ENCODE measurements at regions not wholly inside any gene's neighbourhood (a gene's known extent, or its start where the extent isn't known, plus 50 kb on each side); places are given as distances from the start of the nearest gene placed in this dataset.

- no peak for TF ChIP-seq CTCF (IDR thresholded peaks at IDR 0.05; ENCODE audit: insufficient read depth, low read depth, low read length)
- Histone ChIP-seq H3K27me3 (ENCODE audit: control insufficient read depth, insufficient read depth, low read length) (no peaks in the 10 kb centered on the region), H3K4me3 (ENCODE audit: low read depth, low read length) (no peak overlapping the region), H3K36me3 (ENCODE audit: control insufficient read depth, insufficient read depth, low read length) (no peaks in the 10 kb centered on the region)
- POLR2A ChIA-PET = no interaction called here
- DNase-seq (ENCODE audit: low read depth) = no peak
- CTCF ChIA-PET = interaction anchor here (2.0 kb wide), 1 partner anchor 29 kb away, joined by 4 read pairs; no protein-coding TSS in a partner anchor
Observed at GRCh38 chr21:41651406-41651805, 115.4 kb downstream of the RIPK4 start.

GRCh38 chr21:41650526-41651145 lies 116.2 kb downstream of the RIPK4 start:
- no peaks in the 10 kb centered on the region for H3K36me3 ChIP-seq (ENCODE audit: control insufficient read depth, insufficient read depth, low read length)
- ChIA-PET CTCF (interaction anchor here (2.0 kb wide), 1 partner anchor 30 kb away, joined by 4 read pairs; no protein-coding TSS in a partner anchor), POLR2A (no interaction called here)
- H3K4me3 ChIP-seq (ENCODE audit: low read depth, low read length) = no peak overlapping the region
- TF ChIP-seq CTCF (IDR thresholded peaks at IDR 0.05; ENCODE audit: insufficient read depth, low read depth, low read length) = no peak
- H3K27me3 ChIP-seq (ENCODE audit: control insufficient read depth, insufficient read depth, low read length) = no peaks in the 10 kb centered on the region
- DNase-seq (ENCODE audit: low read depth) = no peak

- no peak for DNase-seq (ENCODE audit: low read depth)
- TF ChIP-seq CTCF (IDR thresholded peaks at IDR 0.05; ENCODE audit: insufficient read depth, low read depth, low read length) = no peak
- POLR2A ChIA-PET = interaction anchor here (0.6 kb wide), 1 partner anchor 566 kb away, joined by 3 read pairs; no protein-coding TSS in a partner anchor
- H3K36me3 ChIP-seq (ENCODE audit: control insufficient read depth, insufficient read depth, low read length) = no peaks in the 10 kb centered on the region
- CTCF ChIA-PET = interaction anchor here (0.6 to 0.7 kb wide), 2 partner anchors 36 to 137 kb away, joined by 3 read pairs; no protein-coding TSS in a partner anchor
- no peak overlapping the region for H3K4me3 ChIP-seq (ENCODE audit: low read depth, low read length)
- H3K27me3 ChIP-seq (ENCODE audit: control insufficient read depth, insufficient read depth, low read length) = no peaks in the 10 kb centered on the region
Observed at GRCh38 chr21:41648591-41649031, 118.2 kb downstream of the RIPK4 start.

GRCh38 chr21:41647806-41648561 lies 118.9 kb downstream of the RIPK4 start:
- H3K4me3 ChIP-seq (ENCODE audit: low read depth, low read length) = no peak overlapping the region
- H3K27me3 ChIP-seq (ENCODE audit: control insufficient read depth, insufficient read depth, low read length) = no peaks in the 10 kb centered on the region
- TF ChIP-seq CTCF (IDR thresholded peaks at IDR 0.05; ENCODE audit: insufficient read depth, low read depth, low read length) = no peak
- CTCF ChIA-PET = interaction anchor here (0.6 to 0.7 kb wide), 2 partner anchors 37 to 137 kb away, joined by 3 read pairs; no protein-coding TSS in a partner anchor
- DNase-seq (ENCODE audit: low read depth) = no peak
- POLR2A ChIA-PET = interaction anchor here (0.6 kb wide), 1 partner anchor 567 kb away, joined by 3 read pairs; no protein-coding TSS in a partner anchor
- no peaks in the 10 kb centered on the region for H3K36me3 ChIP-seq (ENCODE audit: control insufficient read depth, insufficient read depth, low read length)

GRCh38 chr21:41643246-41643966 lies 123.4 kb downstream of the RIPK4 start:
- POLR2A ChIA-PET = no interaction called here
- no peak for TF ChIP-seq CTCF (IDR thresholded peaks at IDR 0.05; ENCODE audit: insufficient read depth, low read depth, low read length)
- no peak for DNase-seq (ENCODE audit: low read depth)
- H3K27me3 ChIP-seq (ENCODE audit: control insufficient read depth, insufficient read depth, low read length) = no peaks in the 10 kb centered on the region
- H3K36me3 ChIP-seq (ENCODE audit: control insufficient read depth, insufficient read depth, low read length) = no peaks in the 10 kb centered on the region
- CTCF ChIA-PET = interaction anchor here (1.5 kb wide), 1 partner anchor 14 kb away, joined by 4 read pairs; no protein-coding TSS in a partner anchor
- no peak overlapping the region for H3K4me3 ChIP-seq (ENCODE audit: low read depth, low read length)
